OCI-LY7 (cell line): ENCODE measurements at regions not wholly inside any gene's neighbourhood (a gene's known extent, or its start where the extent isn't known, plus 50 kb on each side); places are given as distances from the start of the nearest gene placed in this dataset.

Experiments
- BruUV-seq: library from RNA; stranded (reverse); fragments of 400-500 nt; replicated peaks from 2 replicates; lab custom pipeline; 2021; lab: Mats Ljungman, UMichigan
- CTCF ChIA-PET: fragments of 300-600 bp; sonication (Branson Sonifier 250); formaldehyde crosslinking; loops from one replicate; lab custom pipeline; 2022; ENCODE audit warnings: antibody characterized with exemption; ENCODE audit not compliant: unreplicated experiment; lab: Charles Lee
- POLR2A ChIA-PET: fragments of 300-600 bp; sonication (Branson Sonifier 250); formaldehyde crosslinking; loops from one replicate; lab custom pipeline; 2022; ENCODE audit warnings: antibody characterized with exemption; lab: Charles Lee
- DNase-seq: peaks from one replicate; pipeline ENCODE4 v3.0.0-alpha.2; 2015; ENCODE audit warnings: low spot score
- H2AFZ ChIP-seq: fragments of 200-600 bp; sonication (generic), shearing (Covaris generic); 2 replicates; pipeline ENCODE4 v1.6.1; 2014; ENCODE audit warnings: mild to moderate bottlenecking, antibody characterized with exemption, low read length, moderate library complexity
- H3K27ac ChIP-seq: fragments of 200-600 bp; sonication (generic); 2 replicates; pipeline ENCODE4 v1.5.1; 2014; ENCODE audit warnings: mixed run types, low read depth, mild to moderate bottlenecking, moderate library complexity, low read length, inconsistent platforms; ENCODE audit not compliant: poor library complexity, severe bottlenecking
- H3K36me3 ChIP-seq: fragments of 200-600 bp; sonication (generic); 2 replicates; pipeline ENCODE4 v1.6.1; 2014; ENCODE audit warnings: mild to moderate bottlenecking, antibody characterized with exemption, low read length, moderate library complexity, mixed read lengths; ENCODE audit not compliant: insufficient read depth
- H3K4me1 ChIP-seq: fragments of 200-600 bp; sonication (generic); 2 replicates; pipeline ENCODE4 v1.5.1; 2014; ENCODE audit warnings: mild to moderate bottlenecking, low read length; ENCODE audit not compliant: insufficient read depth, poor library complexity, severe bottlenecking
- H3K4me2 ChIP-seq: fragments of 200-600 bp; sonication (generic); 2 replicates; pipeline ENCODE4 v1.6.1; 2014; ENCODE audit warnings: mild to moderate bottlenecking, low read length
- H3K4me3 ChIP-seq: fragments of 200-600 bp; sonication (generic); 2 replicates; pipeline ENCODE4 v1.5.1; 2014; ENCODE audit warnings: mild to moderate bottlenecking, low read depth, low read length; ENCODE audit not compliant: poor library complexity, severe bottlenecking
- H3K79me2 ChIP-seq: fragments of 200-600 bp; sonication (generic); 2 replicates; pipeline ENCODE4 v1.6.1; 2016; ENCODE audit warnings: low read depth, mild to moderate bottlenecking, low read length, moderate library complexity, mixed read lengths; ENCODE audit not compliant: insufficient read depth
- H3K9me2 ChIP-seq: fragments of 200-600 bp; sonication (generic); 2 replicates; pipeline ENCODE4 v1.6.1; 2016; ENCODE audit warnings: mild to moderate bottlenecking, low read length, mixed read lengths; ENCODE audit not compliant: insufficient read depth
- H3K9me3 ChIP-seq: fragments of 200-600 bp; sonication (generic); 2 replicates; pipeline ENCODE4 v1.6.1; 2014; ENCODE audit warnings: mild to moderate bottlenecking, mixed run types, low read length, mixed read lengths
- H4K20me1 ChIP-seq: fragments of 200-600 bp; sonication (generic); 2 replicates; pipeline ENCODE4 v1.6.1; 2014; ENCODE audit warnings: mild to moderate bottlenecking, antibody characterized with exemption, low read length, moderate library complexity, mixed read lengths; ENCODE audit not compliant: insufficient read depth
- CTCF ChIP-seq: fragments of 200-600 bp; sonication (generic); conservative IDR thresholded peaks from 2 replicates; pipeline ENCODE4 v1.5.1; 2014; ENCODE audit warnings: mild to moderate bottlenecking, antibody characterized with exemption, low read length, moderate library complexity, mixed read lengths
- EZH2phosphoT487 ChIP-seq: fragments of 200-600 bp; sonication (generic); IDR thresholded peaks from 2 replicates; pipeline ENCODE4 v1.6.1; 2018; ENCODE audit warnings: low read depth, borderline replicate concordance, mild to moderate bottlenecking, mixed run types, antibody characterized with exemption, low read length, moderate library complexity, mixed read lengths
- intact Hi-C: fragments of 100-400 bp; cut with micrococcal nuclease; formaldehyde crosslinking; loops from one replicate; pipeline ENCODE4 v1.10.0; 2022; ENCODE audit not compliant: unreplicated experiment

- no peaks in the 10 kb centered on the region for H3K79me2 ChIP-seq
- H4K20me1 ChIP-seq, result no peaks in the 10 kb centered on the region
- TF ChIP-seq CTCF, result no peak
- no peak for TF ChIP-seq EZH2phosphoT487
- no peaks in the 10 kb centered on the region for H3K4me1 ChIP-seq
- H3K4me2 ChIP-seq, result no peak overlapping the region
- BruUV-seq, result no TSS peak
- CTCF ChIA-PET, result no interaction called here
- DNase-seq, result no peak
- no peak overlapping the region for H3K27ac ChIP-seq
- no peak overlapping the region for H3K4me3 ChIP-seq
- H3K9me3 ChIP-seq, result no peaks in the 10 kb centered on the region
- H2AFZ ChIP-seq, result no peak overlapping the region
- H3K36me3 ChIP-seq, result no peaks in the 10 kb centered on the region
- H3K9me2 ChIP-seq, result no peaks in the 10 kb centered on the region
- intact Hi-C loops, result no loop called here
- POLR2A ChIA-PET, result no interaction called here
Measured at GRCh38 chr6:165762125-165762524, 99.1 kb upstream of the PDE10A start.

DNA sequence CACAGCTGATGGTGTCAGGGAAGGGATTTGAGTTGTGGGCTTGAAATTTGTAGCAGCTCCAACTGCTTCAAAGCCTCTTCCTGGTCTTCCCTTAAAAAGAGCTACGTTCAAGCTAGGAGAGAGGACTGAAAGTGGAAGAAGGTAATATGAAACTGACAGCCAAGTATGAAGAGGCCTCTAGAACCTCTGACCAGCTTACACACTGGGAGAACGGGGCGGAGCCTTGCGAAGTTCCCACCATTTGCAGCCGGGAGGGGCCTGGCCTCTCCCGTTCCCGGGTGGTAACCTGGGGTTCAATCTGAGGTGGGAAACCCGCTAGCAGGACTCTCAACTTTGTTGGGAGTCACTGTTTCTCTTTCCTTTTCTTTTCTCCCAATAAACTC is 97.8 kb upstream of the PDE10A start:
- no TSS peak for BruUV-seq
- Histone ChIP-seq H3K36me3 (no peaks in the 10 kb centered on the region), H3K79me2 (no peaks in the 10 kb centered on the region), H3K4me3 (no peak overlapping the region), H3K4me1 (no peaks in the 10 kb centered on the region), H4K20me1 (no peaks in the 10 kb centered on the region), H3K9me2 (no peaks in the 10 kb centered on the region), H3K9me3 (no peaks in the 10 kb centered on the region), H3K4me2 (no peak overlapping the region), H2AFZ (no peak overlapping the region), H3K27ac (no peak overlapping the region)
- ChIA-PET CTCF (no interaction called here), POLR2A (interaction anchor here (0.7 kb wide), 1 partner anchor 406 kb away, joined by 3 read pairs; no protein-coding TSS in a partner anchor)
- intact Hi-C loops, result no loop called here
- TF ChIP-seq CTCF, result no peak
- TF ChIP-seq EZH2phosphoT487, result no peak
- DNase-seq, result no peak

DNA sequence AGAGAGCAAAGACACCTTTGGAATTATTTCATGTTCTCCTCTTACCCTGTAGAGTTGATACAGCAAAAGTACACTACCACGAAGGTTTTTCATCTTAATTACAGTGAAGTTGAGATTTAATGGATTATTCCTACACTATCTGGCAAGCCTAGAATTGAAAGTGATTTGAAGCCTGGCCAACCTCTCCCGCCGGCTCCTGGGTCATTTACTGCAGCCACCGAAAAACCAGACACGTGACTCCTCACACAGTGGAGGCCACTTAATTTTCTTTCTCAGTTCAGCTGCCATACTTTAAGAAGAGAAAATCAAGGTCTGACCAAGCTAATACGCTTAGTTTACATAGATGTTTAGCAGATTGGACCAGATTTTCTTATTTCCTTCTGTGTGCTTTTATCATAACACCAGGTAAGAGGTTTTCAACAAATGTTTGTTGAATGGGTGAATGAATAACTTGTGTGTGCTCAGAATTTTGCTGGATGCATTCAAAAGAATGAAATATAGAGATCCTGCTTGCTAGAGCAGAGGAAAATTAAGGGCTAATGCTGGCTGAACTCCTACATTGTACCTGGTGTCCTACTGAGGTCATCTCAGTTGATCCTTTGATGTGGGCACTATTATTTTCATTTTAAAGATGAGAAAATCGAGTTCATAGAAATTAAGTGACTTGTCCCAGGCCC is 97.2 kb upstream of the PDE10A start:
- Histone ChIP-seq H3K9me3 (no peaks in the 10 kb centered on the region), H3K4me1 (no peaks in the 10 kb centered on the region), H3K79me2 (no peaks in the 10 kb centered on the region), H3K4me3 (no peak overlapping the region), H3K36me3 (no peaks in the 10 kb centered on the region), H4K20me1 (no peaks in the 10 kb centered on the region), H3K27ac (no peak overlapping the region), H3K9me2 (no peaks in the 10 kb centered on the region), H3K4me2 (no peak overlapping the region), H2AFZ (no peak overlapping the region)
- TF ChIP-seq EZH2phosphoT487, result no peak
- no peak for TF ChIP-seq CTCF
- POLR2A ChIA-PET, result interaction anchor here (0.7 kb wide), 1 partner anchor 406 kb away, joined by 3 read pairs; no protein-coding TSS in a partner anchor
- no peak for DNase-seq
- CTCF ChIA-PET, result no interaction called here
- intact Hi-C loops, result no loop called here
- BruUV-seq, result no TSS peak
